ENCODE measurements at regions not wholly inside any gene's neighbourhood (a gene's known extent, or its start where the extent isn't known, plus 50 kb on each side); places are given as distances from the start of the nearest gene placed in this dataset.

DNA sequence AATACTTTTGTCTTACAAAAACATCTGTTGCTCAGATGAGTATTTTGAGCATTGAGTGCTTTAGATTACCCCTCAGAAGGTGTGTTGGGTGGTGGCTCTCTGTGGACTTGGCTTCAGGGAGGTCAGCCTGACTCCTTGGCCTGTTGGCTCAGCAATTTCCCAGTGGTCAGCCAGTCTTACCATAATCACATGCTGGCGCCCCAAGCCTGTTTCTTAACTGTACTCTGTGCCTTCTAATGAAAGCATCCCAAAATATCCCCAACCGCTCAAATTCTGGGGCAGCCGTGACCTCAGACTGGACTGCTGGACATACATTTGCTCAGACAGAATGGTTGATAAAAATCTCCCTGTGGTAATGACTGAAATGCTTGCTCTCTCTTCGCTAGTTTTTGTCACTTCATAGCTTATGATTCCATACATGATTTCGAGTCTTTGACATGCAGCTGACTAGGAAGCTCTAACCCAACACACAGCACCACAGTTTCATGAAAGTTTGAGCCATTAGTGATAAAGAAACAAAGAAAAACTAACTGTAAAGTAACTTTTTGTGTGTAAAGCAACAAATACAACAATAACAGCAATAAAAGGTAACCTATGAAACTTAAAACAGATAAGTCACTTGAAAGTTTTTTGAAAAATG lies 562.2 kb upstream of the MEF2C start:
- Histone ChIP-seq H3K9me3 (ENCODE audit: control insufficient read depth, insufficient read depth, low read length) (no peaks in the 10 kb centered on the region), H3K14ac (replicated peaks; ENCODE audit: low read depth, low read length) (no peak overlapping the region), H2AK9ac (replicated peaks; ENCODE audit: low read depth, low read length, poor library complexity) (no peak overlapping the region), H3K79me1 (ENCODE audit: low read depth in 1 of 2, low read length in 2 of 2) (no peaks in the 10 kb centered on the region), H2BK5ac (ENCODE audit: low read depth, low read length, poor library complexity, severe bottlenecking) (no peak overlapping the region), H2BK120ac (ENCODE audit: low read depth, low read length) (no peak overlapping the region), H4K91ac (ENCODE audit: insufficient read depth, low read depth, low read length) (no peak overlapping the region), H3K36me3 (ENCODE audit: control insufficient read depth, insufficient read depth, low read length) (no peaks in the 10 kb centered on the region), H3K27ac (ENCODE audit: insufficient read depth, low read length) (no peak overlapping the region), H4K5ac (ENCODE audit: low read depth, low read length) (no peak overlapping the region), H3K27me3 (ENCODE audit: control insufficient read depth, insufficient read depth, low read length) (peaks cover 2% of the 10 kb centered on the region), H3K4me1 (ENCODE audit: control insufficient read depth, insufficient read depth, low read length) (no peaks in the 10 kb centered on the region), H3K4me2 (ENCODE audit: low read depth, low read length) (no peak overlapping the region), H2BK15ac (ENCODE audit: low read depth, low read length) (no peak overlapping the region), H2AFZ (replicated peaks; ENCODE audit: low read length, poor library complexity) (no peak overlapping the region), H3K18ac (ENCODE audit: low read depth, low read length) (no peak overlapping the region), H3K4ac (ENCODE audit: low read depth, low read length) (no peak overlapping the region), H3K9me1 (ENCODE audit: insufficient read depth, low read length) (no peaks in the 10 kb centered on the region), H3K4me3 (ENCODE audit: insufficient read depth, low read depth, low read length) (no peak overlapping the region), H4K8ac (ENCODE audit: low read depth in 2 of 2, low read length in 2 of 2) (no peak overlapping the region), H2BK20ac (ENCODE audit: low read depth, low read length) (no peak overlapping the region), H3K23ac (ENCODE audit: low read depth, low read length) (no peak overlapping the region), H2AK5ac (ENCODE audit: low read depth, low read length) (no peak overlapping the region), H3K9ac (ENCODE audit: low read depth, low read length) (no peak overlapping the region), H3K56ac (ENCODE audit: extremely low read depth, insufficient read depth, low read length) (no peak overlapping the region), H4K20me1 (ENCODE audit: insufficient read depth, low read length) (no peaks in the 10 kb centered on the region)
- BruUV-seq (replicated peaks): no TSS peak
- DNase-seq (no peak), ATAC-seq (ENCODE audit: low read depth) (no peak)
- TF ChIP-seq MAZ (IDR thresholded peaks at IDR 0.05; ENCODE audit: borderline replicate concordance, low read depth, low read length) (no peak), BHLHE40 (IDR thresholded peaks at IDR 0.05; ENCODE audit: low read depth, low read length) (no peak), RFX5 (IDR thresholded peaks at IDR 0.05; ENCODE audit: low read depth, low read length) (no peak), FOS (IDR thresholded peaks at IDR 0.05; ENCODE audit: low read depth, low read length) (no peak), RCOR1 (IDR thresholded peaks at IDR 0.05; ENCODE audit: insufficient replicate concordance, low read length) (no peak), MXI1 (IDR thresholded peaks at IDR 0.05; ENCODE audit: borderline replicate concordance, low read depth, low read length) (no peak), MAFK (IDR thresholded peaks at IDR 0.05; ENCODE audit: low read depth, low read length) (no peak), SMC3 (IDR thresholded peaks at IDR 0.05; ENCODE audit: low read depth, low read length) (no peak), NFE2L2 (IDR thresholded peaks at IDR 0.05; ENCODE audit: low read depth, low read length) (no peak)
- TF ChIP-seq, protein P1, sequence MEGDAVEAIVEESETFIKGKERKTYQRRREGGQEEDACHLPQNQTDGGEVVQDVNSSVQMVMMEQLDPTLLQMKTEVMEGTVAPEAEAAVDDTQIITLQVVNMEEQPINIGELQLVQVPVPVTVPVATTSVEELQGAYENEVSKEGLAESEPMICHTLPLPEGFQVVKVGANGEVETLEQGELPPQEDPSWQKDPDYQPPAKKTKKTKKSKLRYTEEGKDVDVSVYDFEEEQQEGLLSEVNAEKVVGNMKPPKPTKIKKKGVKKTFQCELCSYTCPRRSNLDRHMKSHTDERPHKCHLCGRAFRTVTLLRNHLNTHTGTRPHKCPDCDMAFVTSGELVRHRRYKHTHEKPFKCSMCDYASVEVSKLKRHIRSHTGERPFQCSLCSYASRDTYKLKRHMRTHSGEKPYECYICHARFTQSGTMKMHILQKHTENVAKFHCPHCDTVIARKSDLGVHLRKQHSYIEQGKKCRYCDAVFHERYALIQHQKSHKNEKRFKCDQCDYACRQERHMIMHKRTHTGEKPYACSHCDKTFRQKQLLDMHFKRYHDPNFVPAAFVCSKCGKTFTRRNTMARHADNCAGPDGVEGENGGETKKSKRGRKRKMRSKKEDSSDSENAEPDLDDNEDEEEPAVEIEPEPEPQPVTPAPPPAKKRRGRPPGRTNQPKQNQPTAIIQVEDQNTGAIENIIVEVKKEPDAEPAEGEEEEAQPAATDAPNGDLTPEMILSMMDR (conservative IDR thresholded peaks at IDR 0.05; ENCODE audit: low read depth, low read length): no peak
- in situ Hi-C loops (cut with MboI; ENCODE audit: low sequenced_read_pairs) (no loop called here), intact Hi-C loops (cut with micrococcal nuclease) (no loop called here), dilution Hi-C loops (cut with HindIII; ENCODE audit: low sequenced_read_pairs, unreplicated experiment) (no loop called here)
- no CpG with 5 or more reads among the region's 5 CpGs for WGBS, 2 experiments (ENCODE audit: extremely low coverage in 2 of 2, insufficient read length in 1 of 2)
- POLR2A ChIA-PET (ENCODE audit: unreplicated experiment): no interaction called here
- CTCF ChIA-PET: no interaction called here
